HG03280 (cell line): ENCODE measurements at regions not wholly inside any gene's neighbourhood (a gene's known extent, or its start where the extent isn't known, plus 50 kb on each side); places are given as distances from the start of the nearest gene placed in this dataset.

Experiments
- ATAC-seq: cut with Tn5 transposase; IDR thresholded peaks from one replicate; pipeline ENCODE4 v1.9.1; 2021; ENCODE audit warnings: mild to moderate bottlenecking, moderate library complexity; ENCODE audit not compliant: unreplicated experiment

DNA sequence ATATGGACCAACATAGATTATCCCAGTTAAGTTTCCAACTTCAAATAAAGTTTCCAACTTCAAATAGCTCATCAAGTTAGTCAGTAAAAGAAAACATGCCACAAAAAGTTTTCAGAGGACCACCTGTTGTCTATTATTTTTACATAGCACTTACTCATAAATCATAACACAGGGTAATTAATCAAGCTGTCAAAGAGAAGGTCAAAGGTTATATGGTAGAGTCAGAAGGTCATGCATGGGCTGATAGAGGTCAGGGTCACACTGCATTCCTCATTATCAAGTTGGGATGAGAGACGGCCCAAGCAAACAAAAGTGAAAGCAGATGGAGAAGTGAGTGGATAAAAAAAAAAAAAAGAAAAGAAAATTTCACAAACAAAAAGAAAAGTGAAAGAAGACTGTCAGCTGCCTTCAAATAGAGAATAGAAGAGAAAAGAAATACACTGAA lies 145.5 kb upstream of the POU5F2 start:
- no peak for ATAC-seq

DNA sequence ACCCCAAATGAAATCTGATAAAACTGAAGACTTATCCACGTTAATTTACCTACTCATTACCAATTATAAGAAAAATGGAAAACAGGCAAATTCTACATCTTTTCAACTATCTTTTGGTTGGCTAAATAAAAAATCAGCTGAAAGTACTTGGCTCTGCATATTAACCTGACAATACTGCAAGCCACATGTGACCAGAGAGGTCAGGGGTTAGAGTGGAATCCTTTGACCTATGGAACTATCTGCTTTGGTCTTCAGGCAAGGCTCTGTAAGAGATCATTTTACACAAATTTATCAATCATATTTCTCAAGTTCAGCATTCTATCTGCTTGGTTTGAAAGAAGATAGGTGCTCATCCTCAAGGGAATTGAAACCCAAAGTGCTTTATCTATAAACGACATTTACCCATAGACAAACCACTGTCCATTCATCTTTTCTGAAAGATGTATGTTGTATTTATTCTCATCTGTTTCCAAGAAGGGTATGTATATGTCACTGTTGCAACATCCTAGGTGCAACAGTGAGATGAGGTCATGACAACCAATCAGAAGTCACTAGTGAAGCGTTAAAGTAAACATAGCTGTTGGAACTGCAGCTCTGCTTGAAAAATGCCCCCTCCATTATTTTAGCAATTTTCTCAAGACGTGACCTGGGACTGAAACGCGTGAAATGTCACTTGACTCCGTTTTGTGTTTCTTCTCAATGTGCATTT lies 144.9 kb upstream of the POU5F2 start:
- ATAC-seq: no peak

DNA sequence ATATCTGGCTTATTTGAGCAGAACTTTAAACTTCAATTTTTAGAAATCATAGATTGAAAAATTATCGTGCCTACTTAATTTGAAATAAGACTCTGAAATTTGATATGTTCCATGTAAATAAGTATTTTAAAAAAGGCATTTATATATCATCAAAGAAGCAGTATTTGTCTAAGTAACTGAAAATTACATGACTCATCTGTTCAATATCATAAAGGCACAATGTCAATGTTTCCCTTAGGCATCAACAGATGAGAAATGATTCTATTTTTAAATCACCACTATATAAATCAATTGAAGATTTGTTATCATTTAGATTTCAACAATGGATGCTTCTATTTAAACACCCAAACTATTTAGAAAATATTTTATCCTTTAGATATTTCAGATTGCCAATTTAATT lies 142.9 kb upstream of the POU5F2 start:
- ATAC-seq: no peak

DNA sequence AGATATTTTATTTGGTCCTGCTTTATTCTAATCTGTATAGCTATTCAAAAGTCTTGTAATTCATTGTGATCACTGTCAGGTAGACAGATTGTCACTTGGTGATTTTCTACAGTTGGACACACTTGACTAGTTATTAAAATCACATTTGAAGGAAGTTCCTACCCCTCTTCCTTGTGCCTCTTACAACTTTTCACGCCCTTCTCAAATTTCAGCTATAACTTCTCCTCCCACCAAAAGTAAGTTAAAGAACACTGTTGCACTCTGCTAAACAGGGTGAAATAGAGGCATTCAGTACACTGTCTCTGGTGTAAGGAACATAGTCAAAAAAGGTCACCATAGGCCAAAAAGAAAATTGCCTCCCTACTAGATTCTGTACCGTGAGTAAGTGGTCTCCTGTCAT lies 142.1 kb upstream of the POU5F2 start:
- ATAC-seq: no peak

DNA sequence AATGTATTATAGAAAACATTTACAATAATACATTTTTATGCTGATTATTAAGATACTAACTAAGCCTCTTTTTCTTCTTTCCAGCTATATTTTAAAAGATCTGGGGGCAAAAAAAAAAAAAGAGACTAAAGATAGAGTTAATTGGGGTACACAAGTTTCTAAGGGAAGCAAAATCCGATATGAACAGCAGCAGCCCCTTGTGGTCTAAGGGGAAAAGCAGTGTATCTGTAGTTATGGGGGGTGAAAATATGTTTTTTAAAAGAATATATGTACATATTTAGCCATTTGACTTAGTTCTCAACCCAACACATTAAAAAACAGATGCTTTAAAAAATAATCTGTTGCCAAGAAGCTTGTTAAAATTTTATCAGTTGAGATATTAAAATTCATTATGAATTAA lies 134.3 kb upstream of the POU5F2 start:
- no peak for ATAC-seq

- ATAC-seq: peak; percentile 74
Observed at GRCh38 chr5:93874491-93874890, 133.1 kb upstream of the POU5F2 start.

DNA sequence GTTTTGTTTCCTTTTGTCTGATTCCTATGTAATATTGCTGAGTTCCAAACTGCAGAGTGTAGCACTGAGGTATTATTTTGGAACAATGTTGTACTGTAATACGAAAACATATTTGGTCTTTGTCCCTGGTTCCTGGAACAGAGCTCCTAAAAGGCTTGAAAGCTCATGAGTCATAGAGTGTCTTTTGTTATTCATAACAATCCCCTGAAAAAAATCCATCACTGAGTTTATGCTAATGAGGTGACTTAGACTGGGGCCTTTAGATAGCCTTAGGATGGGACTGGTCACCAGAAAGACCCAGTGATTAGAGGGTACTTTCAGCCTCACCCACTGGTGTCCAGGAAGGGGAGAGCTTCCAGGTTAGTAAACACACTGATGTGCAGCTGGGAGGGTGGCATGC lies 132.7 kb upstream of the POU5F2 start:
- peak; percentile 79 for ATAC-seq

DNA sequence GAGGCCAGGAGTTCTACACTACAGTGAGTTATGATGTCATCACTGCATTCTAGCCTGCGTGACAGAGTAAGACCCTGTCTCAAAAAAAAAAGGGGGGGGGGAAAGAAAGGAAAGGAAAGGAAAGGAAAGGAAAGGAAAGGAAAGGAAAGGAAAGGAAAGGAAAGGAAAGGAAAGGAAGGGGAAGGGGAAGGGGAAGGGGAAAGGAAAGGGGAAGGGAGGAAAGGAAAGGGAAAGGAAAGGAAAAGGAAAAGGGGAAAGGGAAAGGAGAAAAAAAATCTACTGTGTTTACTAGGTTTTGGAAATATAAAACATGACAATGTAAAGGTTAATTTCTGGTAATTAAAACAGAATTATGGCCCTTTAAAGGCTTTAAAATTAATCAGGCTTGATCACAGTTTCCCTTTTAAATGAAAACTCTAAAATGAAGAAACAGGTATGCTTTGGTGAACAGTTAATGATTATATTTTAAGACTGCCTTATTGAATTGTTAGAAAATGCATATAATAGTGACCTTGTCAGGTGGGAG lies 131.9 kb upstream of the POU5F2 start:
- no peak for ATAC-seq

DNA sequence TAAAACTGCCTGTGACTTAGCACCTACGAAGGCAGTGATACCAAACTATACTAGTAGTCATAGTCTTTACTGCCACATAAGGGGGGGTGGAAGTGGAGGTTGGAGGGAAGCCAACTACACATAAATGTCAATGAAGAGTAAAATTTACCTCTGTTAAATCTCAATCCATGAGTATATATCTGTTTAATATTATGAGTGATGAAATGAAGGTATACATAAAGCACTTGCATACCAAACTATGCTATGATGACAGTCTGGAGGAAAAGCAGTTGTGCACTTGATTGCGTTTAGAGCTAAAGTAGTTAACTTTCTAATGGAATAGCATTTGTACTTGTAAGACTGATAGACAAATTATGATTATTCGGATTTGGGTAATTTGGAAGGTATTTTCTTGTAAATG lies 129.2 kb upstream of the POU5F2 start:
- ATAC-seq: no peak

GRCh38 chr5:93868851-93869250 lies 127.5 kb upstream of the POU5F2 start:
- no peak for ATAC-seq

- no peak for ATAC-seq
Observed at GRCh38 chr5:93850311-93850710, 108.9 kb upstream of the POU5F2 start.

- no peak for ATAC-seq
Observed at GRCh38 chr5:93845376-93845775, 104.0 kb upstream of the POU5F2 start.

DNA sequence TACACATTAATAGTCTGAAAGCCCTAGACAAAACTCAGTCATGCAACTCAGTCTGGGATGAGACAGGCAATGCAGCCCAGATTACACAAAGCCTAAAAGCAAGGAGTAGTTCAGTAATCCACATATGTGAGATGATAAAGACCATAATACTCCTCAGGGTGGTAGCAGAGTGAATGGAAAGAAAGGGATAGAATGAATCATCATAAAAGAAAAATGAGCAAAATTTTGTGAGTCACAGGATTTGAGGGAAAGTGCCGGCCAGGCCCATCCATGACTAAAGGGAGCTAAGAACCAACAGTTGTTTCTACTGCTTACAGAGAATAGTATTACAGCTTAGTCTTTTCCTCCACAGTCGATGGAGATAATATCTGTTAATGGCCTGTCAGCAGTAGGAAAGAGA lies 90.0 kb upstream of the POU5F2 start:
- no peak for ATAC-seq

DNA sequence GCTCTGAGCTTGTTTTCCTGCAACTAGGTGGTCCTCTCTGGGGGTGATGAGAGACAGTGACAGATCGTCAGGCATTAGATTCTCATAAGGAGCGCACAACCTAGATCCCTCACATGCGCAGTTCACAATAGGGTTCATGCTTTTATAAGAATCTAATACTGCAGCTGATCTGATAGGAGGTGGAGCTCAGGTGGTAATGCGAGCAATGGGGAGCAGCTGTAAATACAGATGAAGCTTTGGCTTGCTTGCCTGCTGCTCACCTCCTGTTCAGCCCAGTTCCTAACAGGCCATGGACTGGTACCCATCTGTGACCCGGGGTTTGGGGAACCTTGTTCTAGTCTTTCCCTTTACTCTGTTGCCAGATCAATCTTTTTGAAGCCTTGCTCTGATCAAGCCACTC lies 89.5 kb upstream of the POU5F2 start:
- no peak for ATAC-seq

DNA sequence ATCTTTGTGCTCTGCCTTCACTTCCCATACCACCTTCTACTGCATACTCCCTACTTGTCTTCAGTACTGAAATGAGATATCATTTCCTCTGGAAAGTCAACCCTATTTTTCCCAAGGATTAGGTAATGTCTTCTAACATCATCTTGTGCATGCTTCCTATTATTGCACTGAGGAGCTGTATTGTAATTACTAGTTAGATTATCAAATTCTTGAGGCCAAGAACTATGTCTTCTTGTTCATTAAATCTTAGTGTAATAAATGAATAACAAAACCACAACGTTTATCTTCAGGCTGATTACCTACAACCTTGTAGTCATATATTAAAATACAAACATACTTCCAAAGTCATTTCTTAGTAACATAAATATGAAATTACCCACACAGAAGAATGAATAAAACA lies 87.9 kb upstream of the POU5F2 start:
- no peak for ATAC-seq

DNA sequence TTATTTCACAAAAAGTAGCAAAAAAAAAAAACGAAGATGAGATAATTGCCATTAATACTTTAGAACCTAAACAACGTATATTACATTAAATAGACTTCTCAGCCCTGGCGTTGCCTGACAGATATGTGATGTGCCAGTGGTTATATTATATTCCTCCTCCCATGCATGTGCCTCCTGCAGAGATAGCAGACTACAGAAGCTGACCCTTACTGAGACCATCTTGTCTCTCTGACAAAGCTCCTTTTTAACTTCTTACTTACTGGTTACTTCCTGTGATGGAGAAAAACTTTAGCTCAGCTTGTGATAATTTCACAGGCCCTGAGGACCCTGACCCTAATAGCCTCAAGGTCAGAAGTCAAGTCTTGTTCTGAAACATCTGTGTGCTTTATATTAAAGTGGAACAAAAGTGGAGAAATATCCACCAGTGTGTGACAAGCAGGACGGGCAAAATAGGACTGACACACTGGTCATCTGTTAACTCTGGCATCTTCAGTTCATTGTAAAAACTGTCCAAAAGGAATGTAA lies 80.6 kb upstream of the POU5F2 start:
- no peak for ATAC-seq

DNA sequence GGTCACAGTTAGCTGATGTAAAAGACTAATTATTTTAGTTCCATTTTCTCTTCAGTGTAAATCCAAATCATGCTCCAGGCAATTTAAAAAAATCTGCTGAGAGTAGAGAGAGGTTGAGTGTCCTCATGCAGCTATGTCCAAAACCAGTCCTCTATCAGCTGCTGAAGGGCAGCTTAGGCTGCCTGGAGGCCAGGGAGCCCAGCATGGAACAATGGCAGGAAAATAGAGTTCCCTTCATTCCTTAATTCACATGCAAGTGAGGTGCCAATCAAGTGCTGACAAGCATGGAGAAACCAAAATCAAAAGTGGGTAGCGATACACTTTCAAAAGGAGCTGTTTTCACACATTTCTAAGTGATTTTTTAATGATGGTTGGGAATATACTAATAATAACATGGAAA lies 78.3 kb upstream of the POU5F2 start:
- no peak for ATAC-seq

- no peak for ATAC-seq
Observed at GRCh38 chr5:93810780-93811179, 69.4 kb upstream of the POU5F2 start.

GRCh38 chr5:93809430-93809829 lies 68.0 kb upstream of the POU5F2 start:
- no peak for ATAC-seq

- no peak for ATAC-seq
Observed at GRCh38 chr5:93807846-93808245, 66.4 kb upstream of the POU5F2 start.

- no peak for ATAC-seq
Observed at GRCh38 chr5:93805616-93806379, 64.4 kb upstream of the POU5F2 start.
